ENCODE measurements at regions not wholly inside any gene's neighbourhood (a gene's known extent, or its start where the extent isn't known, plus 50 kb on each side); places are given as distances from the start of the nearest gene placed in this dataset.
"Not testable (repeated sequence)": the region's sequence is repeated elsewhere in the genome, so short reads cannot be mapped to it uniquely, and the experiment has no call there.

GRCh38 chr6:166855416-166855815 is 100.9 kb downstream of the RNASET2 start:
- TF ChIP-seq TAF1 (IDR thresholded peaks at IDR 0.05; ENCODE audit: borderline replicate concordance, low read depth, low read length): no peak
- DNase-seq (ENCODE audit: insufficient read length): no peak
- FAIRE-seq: no peak

GRCh38 chr6:166853371-166854325 is 102.7 kb downstream of the RNASET2 start:
- TF ChIP-seq POLR2AphosphoS5 (IDR thresholded peaks at IDR 0.05; ENCODE audit: low read depth, low read length) (no peak), TAF1 (IDR thresholded peaks at IDR 0.05; ENCODE audit: borderline replicate concordance, low read depth, low read length) (no peak), POLR2A (IDR thresholded peaks at IDR 0.05; ENCODE audit: low read depth, low read length) (no peak)
- DNase-seq (ENCODE audit: insufficient read length) (no peak), FAIRE-seq (no peak)

GRCh38 chr6:166852451-166852975 is 103.8 kb downstream of the RNASET2 start:
- FAIRE-seq (no peak), DNase-seq (ENCODE audit: insufficient read length) (no peak)
- TF ChIP-seq POLR2A (IDR thresholded peaks at IDR 0.05; ENCODE audit: low read depth, low read length): no peak
- TF ChIP-seq POLR2AphosphoS5 (IDR thresholded peaks at IDR 0.05; ENCODE audit: low read depth, low read length): no peak
- TF ChIP-seq TAF1 (IDR thresholded peaks at IDR 0.05; ENCODE audit: borderline replicate concordance, low read depth, low read length): no peak

- TF ChIP-seq TAF1 (IDR thresholded peaks at IDR 0.05; ENCODE audit: borderline replicate concordance, low read depth, low read length): no peak
- TF ChIP-seq POLR2AphosphoS5 (IDR thresholded peaks at IDR 0.05; ENCODE audit: low read depth, low read length): no peak
- no peak for TF ChIP-seq POLR2A (IDR thresholded peaks at IDR 0.05; ENCODE audit: low read depth, low read length)
- DNase-seq (ENCODE audit: insufficient read length): no peak
- FAIRE-seq: no peak
These were observed 104.4 kb downstream of the RNASET2 start for GRCh38 chr6:166851911-166852310.

DNA sequence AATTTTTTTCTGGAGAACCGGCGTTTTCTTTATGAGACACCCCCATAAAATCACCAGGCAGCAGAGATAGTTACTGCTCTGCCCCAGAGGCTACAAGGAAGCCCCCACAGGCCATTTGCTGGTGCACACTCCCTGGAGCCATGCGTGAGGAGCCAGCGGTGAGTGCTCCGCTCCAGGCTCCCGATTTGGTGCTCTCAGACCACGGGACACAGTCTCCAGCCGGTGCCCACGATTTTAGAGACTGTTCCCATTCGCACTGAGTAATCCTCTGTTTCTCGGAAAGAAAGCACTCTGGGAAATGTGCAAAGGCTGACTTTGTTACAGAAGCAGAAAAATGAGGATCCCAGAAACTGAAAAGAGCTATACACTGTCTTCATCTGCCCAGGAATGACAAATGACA is 104.9 kb downstream of the RNASET2 start:
- DNase-seq (ENCODE audit: insufficient read length) (no peak), FAIRE-seq (no peak)
- no peak for TF ChIP-seq POLR2AphosphoS5 (IDR thresholded peaks at IDR 0.05; ENCODE audit: low read depth, low read length)
- TF ChIP-seq TAF1 (IDR thresholded peaks at IDR 0.05; ENCODE audit: borderline replicate concordance, low read depth, low read length): no peak
- TF ChIP-seq POLR2A (IDR thresholded peaks at IDR 0.05; ENCODE audit: low read depth, low read length): no peak

DNA sequence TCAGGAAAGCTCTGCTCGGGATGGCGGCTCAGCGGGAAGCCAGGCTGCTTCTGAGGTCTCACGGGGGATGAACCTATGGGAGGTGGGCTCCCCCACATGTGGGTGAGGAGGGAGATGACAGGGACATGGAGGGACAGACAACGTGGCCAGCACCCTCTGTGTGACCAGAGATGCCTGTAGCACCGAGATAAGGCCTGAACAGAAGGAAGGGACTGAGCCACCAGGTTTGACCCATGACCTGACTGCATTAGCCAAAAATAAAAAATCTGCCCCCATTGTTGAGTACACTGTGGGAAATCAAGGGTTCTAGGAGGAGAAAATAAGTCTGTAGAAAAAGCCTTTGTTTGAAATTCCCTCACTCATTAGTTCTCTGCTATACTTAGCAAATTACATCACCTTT is 105.7 kb downstream of the RNASET2 start:
- FAIRE-seq (no peak), DNase-seq (ENCODE audit: insufficient read length) (no peak)
- TF ChIP-seq TAF1 (IDR thresholded peaks at IDR 0.05; ENCODE audit: borderline replicate concordance, low read depth, low read length): no peak
- no peak for TF ChIP-seq POLR2A (IDR thresholded peaks at IDR 0.05; ENCODE audit: low read depth, low read length)
- no peak for TF ChIP-seq POLR2AphosphoS5 (IDR thresholded peaks at IDR 0.05; ENCODE audit: low read depth, low read length)

- TF ChIP-seq POLR2A (IDR thresholded peaks at IDR 0.05; ENCODE audit: low read depth, low read length) (no peak), POLR2AphosphoS5 (IDR thresholded peaks at IDR 0.05; ENCODE audit: low read depth, low read length) (no peak), TAF1 (IDR thresholded peaks at IDR 0.05; ENCODE audit: borderline replicate concordance, low read depth, low read length) (no peak)
- peak; percentile 30 for FAIRE-seq
- DNase-seq (ENCODE audit: insufficient read length): no peak
These were observed 106.6 kb downstream of the RNASET2 start for GRCh38 chr6:166849749-166850183.

DNA sequence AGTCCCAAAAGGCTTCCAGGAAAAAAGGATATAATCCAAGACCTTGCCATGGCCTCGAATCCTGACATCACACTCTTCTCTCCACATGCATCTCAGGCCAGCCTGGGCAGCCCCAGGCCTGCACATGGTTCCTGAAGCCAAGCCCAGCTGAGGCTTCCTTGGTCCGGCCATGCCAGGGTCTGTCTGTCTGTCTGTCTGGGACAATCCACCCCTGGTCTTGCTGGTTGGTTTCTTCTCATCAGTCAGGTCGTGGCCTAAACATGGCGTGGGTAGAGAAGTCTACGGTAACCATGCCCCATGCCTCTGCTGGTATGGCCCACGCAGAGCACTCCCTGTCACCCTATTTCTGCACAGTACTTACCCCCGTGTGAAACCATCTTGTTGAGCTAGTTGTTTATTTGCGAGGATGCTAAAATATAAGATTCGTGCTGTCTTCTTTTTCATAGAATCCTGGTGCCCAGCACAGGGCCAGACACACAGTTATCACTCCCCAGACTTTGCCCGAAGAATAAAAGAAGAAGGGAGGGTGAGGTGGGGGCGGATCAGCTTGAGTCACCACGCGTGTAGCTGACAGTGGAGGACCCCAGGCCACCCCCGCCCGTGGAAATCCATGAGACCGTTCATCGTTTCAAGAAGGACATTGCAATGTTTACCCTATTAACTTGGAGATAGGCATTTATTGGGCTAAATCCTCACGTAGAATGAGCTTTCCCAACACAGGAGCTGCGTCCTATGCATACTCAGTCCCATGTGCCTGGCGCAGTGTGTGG is 107.2 kb downstream of the RNASET2 start:
- TF ChIP-seq TAF1 (IDR thresholded peaks at IDR 0.05; ENCODE audit: borderline replicate concordance, low read depth, low read length): no peak
- no peak for TF ChIP-seq POLR2A (IDR thresholded peaks at IDR 0.05; ENCODE audit: low read depth, low read length)
- TF ChIP-seq POLR2AphosphoS5 (IDR thresholded peaks at IDR 0.05; ENCODE audit: low read depth, low read length): no peak
- peak; percentile 82 for FAIRE-seq
- DNase-seq (ENCODE audit: insufficient read length): no peak

GRCh38 chr6:166846446-166847142 is 109.8 kb downstream of the RNASET2 start:
- not testable (repeated sequence) for FAIRE-seq; DNase-seq (ENCODE audit: insufficient read length)

GRCh38 chr6:166842607-166843006 is 113.7 kb downstream of the RNASET2 start:
- TF ChIP-seq TAF1 (IDR thresholded peaks at IDR 0.05; ENCODE audit: borderline replicate concordance, low read depth, low read length) (no peak), POLR2A (IDR thresholded peaks at IDR 0.05; ENCODE audit: low read depth, low read length) (no peak), POLR2AphosphoS5 (IDR thresholded peaks at IDR 0.05; ENCODE audit: low read depth, low read length) (no peak)
- DNase-seq (ENCODE audit: insufficient read length) (no peak), FAIRE-seq (no peak)

DNA sequence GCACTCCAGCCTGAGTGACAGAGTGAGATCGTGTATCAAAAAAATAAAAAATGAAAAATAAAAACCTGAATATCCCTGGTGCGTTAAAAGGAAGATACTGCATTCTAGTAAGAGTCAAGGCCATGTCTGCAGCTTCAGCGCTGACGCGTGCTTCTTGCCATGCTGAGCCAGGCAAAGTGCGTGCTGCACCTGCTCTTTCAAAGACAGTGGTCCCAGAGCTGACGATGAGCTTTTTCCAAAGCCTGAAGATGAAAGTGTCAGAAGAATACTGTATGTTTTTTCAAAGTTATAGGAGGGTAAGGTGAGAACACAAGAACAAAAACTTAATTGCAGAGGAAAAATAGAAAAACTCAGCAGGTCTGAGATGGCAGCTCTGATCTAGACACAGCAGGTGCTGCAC is 115.1 kb downstream of the RNASET2 start:
- FAIRE-seq: no peak
- no peak for DNase-seq (ENCODE audit: insufficient read length)
- no peak for TF ChIP-seq TAF1 (IDR thresholded peaks at IDR 0.05; ENCODE audit: borderline replicate concordance, low read depth, low read length)
- TF ChIP-seq POLR2AphosphoS5 (IDR thresholded peaks at IDR 0.05; ENCODE audit: low read depth, low read length): no peak
- no peak for TF ChIP-seq POLR2A (IDR thresholded peaks at IDR 0.05; ENCODE audit: low read depth, low read length)

Data from GM12892 (cell line).